T47D (cell line): ENCODE measurements at regions not wholly inside any gene's neighbourhood (a gene's known extent, or its start where the extent isn't known, plus 50 kb on each side); places are given as distances from the start of the nearest gene placed in this dataset.

Experiments used
- DNase-seq, 2 experiments: peaks; one replicate each; pipeline versions ENCODE4 v3.0.0 to v3.0.0-alpha.2; 2011 to 2012; ENCODE audit warnings: low read depth in 1 of 2, low spot score in 1 of 2
- JUND ChIP-seq: IDR thresholded peaks from 2 replicates; pipeline ENCODE4 v1.6.1; 2012; ENCODE audit warnings: low read depth
- in situ Hi-C: cut with HindIII; loops from 2 replicates; pipeline ENCODE4 v1.10.0; 2016; ENCODE audit warnings: low sequenced_read_pairs, low pct_unique_long_range_greater_than_20kb

DNA sequence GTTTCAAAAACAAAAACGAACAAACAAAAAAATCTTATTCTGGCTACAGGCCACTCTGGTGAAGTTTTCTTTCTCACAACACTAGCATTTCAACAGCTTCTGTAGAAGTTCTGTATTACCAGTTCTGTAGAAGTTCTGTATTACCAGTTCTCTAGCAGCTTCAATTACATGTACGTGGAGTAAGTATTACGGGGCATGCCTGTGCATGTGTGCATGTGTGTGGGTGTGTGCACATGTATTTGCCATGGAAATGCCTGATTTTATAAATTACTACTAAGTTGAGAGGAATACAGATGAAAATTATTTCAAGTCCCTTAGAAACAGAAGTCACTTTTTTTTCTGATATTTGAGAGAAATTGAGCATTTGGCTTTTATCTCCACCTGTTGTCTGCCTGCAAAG is 414.2 kb downstream of the FOXO1 start:
- in situ Hi-C loops = no loop called here
- TF ChIP-seq JUND = no peak
- no peak for DNase-seq

DNA sequence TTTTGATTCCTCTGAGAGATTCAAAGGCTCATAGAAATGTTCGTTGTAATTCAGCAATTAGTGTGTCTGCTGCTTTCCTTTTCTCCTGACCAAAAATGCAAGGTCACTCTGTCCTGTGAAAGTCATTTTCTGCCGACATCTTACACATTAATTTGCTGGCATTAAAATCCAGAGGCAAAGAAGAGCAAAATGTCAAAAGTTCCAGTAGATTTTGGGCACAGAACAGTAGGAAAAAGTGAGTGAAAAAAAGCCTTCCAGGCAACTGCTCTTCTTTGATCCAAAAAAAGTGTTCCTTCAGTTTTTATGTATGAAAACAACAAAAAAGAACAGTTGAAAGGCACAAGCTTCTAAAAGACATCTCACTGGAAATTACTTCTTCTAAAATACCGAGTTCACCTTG is 413.8 kb downstream of the FOXO1 start:
- DNase-seq = no peak
- in situ Hi-C loops = no loop called here
- TF ChIP-seq JUND = no peak

DNA sequence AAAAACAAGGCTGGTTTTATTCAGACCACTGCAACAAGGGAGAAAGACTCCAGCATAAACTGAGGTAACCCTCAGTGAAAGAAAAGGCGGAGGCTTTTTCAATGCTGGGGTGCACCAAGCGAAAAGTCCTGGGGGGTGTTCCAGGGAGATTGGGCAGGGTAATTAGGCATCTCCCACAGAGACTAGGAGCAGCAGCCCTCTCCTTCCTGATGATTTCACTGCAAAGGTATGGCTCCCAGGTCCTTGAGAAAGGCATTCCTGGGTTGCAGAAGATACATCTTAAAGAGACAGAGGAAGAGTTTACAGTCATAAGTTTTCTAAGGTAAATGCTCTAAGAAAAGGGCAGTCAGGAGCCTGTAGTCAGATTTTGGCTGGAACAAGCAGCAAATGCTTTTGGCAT is 412.0 kb downstream of the FOXO1 start:
- in situ Hi-C loops = no loop called here
- no peak for DNase-seq
- TF ChIP-seq JUND = no peak

DNA sequence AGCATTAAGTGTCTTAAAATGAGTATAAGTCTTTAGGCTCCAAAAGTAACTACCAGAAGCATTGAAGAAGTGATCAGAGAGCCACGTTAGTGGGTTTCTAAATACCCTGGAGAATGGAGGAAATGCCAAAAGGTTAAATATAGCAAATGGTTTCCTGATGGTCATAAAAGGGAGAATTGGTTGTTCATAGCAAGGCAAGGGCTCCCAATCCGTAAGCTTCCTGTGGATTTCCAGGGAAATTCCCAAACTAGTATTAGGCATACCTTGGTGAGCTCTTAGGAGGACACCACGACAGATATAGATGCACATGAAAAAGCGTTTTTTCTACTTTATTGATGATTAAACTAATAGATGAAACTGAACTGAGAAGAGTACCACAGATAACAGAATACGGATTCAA is 410.9 kb downstream of the FOXO1 start:
- DNase-seq = no peak

DNA sequence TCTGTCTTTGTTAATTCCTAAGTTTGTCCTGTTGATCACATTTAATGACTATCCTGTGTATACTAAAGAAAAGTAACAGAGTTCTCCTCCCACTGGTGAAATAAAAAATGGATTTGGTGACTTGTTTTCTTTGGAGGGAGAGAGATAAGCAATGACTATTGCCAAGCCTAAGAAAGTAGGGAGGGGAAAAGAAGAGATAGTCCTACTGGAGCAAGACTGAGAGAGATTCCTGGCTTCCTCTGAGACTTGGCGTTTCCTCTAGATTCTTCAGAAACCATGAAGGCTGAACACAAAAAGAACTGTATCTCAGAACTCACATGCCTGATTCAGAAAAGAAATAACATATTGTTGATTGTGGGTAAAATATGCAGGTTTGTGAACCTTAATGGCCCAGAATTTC is 406.5 kb downstream of the FOXO1 start:
- in situ Hi-C loops = no loop called here
- no peak for DNase-seq
- TF ChIP-seq JUND = no peak

More for the DNA sequence above, 410.9 kb downstream of the FOXO1 start:
- in situ Hi-C loops = no loop called here
- TF ChIP-seq JUND = no peak

- DNase-seq = no peak
- in situ Hi-C loops = no loop called here
- TF ChIP-seq JUND = no peak
These were observed 405.1 kb downstream of the FOXO1 start for GRCh38 chr13:40261336-40261735.

DNA sequence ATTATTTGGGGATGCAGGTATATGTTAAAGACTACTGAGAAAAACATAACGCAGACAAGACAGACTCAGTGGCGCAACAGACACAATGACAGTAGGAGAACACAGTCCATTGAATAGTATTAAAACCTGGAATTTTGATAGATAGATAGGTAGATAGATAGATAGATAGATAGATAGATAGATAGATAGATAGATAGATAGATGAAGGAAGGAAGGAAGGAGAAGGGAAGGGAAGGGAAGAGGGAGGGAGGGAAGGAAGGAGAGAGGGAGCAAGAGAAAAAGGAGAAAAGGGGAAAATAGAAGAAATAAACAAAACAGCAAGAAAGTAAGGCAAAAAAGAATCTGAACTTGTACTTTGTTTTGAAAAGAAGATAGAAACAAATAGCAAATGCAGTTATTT is 404.5 kb downstream of the FOXO1 start:
- no peak for DNase-seq
- no peak for TF ChIP-seq JUND
- in situ Hi-C loops = no loop called here

DNA sequence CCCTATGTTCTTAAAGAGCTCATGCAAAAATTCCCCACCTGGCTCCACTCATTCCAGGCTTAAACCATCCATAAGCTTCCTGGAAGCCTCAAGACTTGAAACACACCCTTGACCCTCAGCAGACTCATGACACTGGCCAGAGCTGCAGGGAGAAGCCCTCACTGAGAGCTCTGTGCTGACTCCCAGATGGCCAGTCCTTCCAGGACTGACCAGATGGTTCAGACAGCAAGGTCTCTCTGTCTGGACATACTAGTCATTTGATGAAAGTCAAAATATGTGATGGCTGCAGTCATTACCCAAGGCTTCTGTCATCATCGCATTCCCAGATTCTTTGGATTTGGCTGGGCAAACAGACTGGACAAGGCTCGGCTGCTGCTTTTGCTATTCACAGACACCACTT is 397.4 kb downstream of the FOXO1 start:
- in situ Hi-C loops = no loop called here
- no peak for TF ChIP-seq JUND
- no peak for DNase-seq

GRCh38 chr13:40270726-40271125 is 395.7 kb downstream of the FOXO1 start:
- TF ChIP-seq JUND = no peak
- in situ Hi-C loops = no loop called here
- no peak for DNase-seq

DNA sequence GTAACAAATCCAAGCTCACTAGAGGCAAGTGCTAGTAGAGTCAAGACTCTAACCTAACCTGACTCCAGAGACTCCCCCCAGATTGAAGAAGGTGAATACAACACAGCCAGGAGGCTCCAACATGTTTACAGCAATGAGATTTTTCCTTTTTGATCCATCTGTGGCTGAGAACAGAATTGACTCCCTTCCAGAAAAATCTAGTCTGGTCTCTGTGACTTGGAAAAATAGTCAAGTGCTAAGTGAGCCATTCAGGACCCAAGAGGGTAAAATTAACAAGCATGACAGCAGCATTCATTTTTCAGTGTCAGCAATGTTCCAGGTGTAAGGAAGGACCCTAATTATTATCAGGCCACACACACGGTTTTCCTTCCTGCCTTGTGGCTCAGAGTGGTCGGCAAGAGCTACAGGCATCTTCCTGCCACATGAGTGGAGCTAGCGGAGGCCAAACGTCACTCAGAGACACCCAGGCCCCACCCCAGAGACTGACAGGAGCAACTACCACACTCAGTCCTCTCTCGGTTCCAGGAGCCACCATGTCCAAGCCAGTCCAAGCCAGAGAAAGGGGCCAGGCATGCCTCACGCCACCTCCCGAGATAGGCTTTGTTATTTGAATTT is 395.1 kb downstream of the FOXO1 start:
- in situ Hi-C loops = no loop called here
- no peak for TF ChIP-seq JUND
- no peak for DNase-seq

DNA sequence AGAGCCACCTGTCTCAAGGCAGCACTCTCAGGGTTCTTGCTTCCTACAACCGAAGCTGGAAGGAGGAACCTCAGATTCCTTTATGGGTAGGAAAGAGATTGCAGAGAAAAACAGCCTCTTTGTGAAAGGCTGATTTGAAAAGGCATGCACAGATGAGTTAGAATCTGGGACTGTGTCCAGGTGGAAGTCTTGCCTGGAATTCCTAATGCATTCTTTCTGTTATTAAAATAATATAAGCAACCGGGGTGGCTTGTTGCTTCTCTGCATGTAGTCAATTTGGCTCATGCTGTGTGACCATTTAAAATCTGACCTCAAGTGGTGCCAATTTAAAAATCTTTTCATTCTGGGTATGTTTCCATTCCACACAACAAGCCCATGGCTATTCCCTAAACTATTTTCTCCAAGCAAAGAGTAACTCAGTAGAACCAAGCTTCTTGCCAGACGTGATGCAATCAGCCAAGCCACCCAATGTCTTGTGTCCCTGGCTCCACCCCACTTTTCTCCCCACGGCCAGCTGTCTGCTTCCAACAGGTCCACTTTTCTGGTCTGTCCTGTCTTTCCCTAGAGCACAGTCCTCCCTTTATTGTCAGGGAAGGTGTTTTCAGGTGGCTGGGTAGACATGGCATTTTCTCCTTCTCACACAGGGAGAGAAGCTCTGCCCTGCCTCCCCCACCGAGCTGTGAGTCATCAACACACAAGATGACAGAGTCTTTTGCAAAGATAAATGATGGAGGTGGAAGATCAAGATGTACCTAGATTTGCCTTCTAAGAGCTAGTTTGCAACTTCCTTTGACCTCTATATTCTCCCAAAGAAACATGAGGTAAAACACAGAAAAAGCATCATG is 394.3 kb downstream of the FOXO1 start:
- no peak for TF ChIP-seq JUND
- in situ Hi-C loops = no loop called here
- peak; percentile 3 to 71 for DNase-seq

- in situ Hi-C loops = no loop called here
- no peak for DNase-seq
- TF ChIP-seq JUND = no peak
These were observed 393.7 kb downstream of the FOXO1 start for GRCh38 chr13:40272776-40273139.

DNA sequence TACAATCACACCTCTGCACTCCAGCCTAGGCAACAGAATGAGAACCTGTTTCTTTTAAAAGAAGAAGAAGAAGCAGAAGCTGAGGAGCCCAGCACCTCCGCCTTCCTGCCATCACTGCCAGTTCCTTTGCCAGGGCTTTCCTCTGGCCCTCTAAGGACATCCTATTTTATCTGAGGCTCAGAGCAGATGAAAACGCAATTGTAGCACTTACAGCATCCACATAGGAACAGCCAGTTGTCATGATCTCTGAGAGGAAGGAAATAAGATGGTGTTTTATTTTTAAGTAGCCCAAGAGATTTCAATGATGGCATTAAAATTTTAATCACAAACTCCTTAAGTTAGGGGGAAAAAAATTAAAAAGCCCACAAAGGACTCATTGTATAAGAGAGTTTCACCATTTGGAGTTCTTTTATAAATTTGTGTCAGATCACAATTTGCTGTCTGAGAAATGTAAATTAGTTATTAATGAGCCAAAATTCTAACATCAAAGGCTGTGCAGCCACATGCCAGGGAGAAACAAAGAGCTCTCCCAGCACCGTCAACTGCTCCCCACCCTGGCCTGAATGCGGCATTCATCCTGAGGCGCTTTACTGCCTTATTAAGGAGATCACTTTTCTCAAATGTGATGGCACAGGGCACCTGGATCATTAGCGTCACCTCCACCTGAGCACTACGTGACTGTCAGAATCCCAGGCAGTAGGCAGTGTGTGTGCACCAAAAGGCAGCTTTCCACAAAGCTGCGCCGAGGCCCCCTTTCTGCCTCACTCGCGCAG is 393.0 kb downstream of the FOXO1 start:
- no peak for TF ChIP-seq JUND
- no peak for DNase-seq
- in situ Hi-C loops = no loop called here
